ENCODE measurements at regions not wholly inside any gene's neighbourhood (a gene's known extent, or its start where the extent isn't known, plus 50 kb on each side); places are given as distances from the start of the nearest gene placed in this dataset.
"Not testable (repeated sequence)": the region's sequence is repeated elsewhere in the genome, so short reads cannot be mapped to it uniquely, and the experiment has no call there.

- TF ChIP-seq, protein P1, sequence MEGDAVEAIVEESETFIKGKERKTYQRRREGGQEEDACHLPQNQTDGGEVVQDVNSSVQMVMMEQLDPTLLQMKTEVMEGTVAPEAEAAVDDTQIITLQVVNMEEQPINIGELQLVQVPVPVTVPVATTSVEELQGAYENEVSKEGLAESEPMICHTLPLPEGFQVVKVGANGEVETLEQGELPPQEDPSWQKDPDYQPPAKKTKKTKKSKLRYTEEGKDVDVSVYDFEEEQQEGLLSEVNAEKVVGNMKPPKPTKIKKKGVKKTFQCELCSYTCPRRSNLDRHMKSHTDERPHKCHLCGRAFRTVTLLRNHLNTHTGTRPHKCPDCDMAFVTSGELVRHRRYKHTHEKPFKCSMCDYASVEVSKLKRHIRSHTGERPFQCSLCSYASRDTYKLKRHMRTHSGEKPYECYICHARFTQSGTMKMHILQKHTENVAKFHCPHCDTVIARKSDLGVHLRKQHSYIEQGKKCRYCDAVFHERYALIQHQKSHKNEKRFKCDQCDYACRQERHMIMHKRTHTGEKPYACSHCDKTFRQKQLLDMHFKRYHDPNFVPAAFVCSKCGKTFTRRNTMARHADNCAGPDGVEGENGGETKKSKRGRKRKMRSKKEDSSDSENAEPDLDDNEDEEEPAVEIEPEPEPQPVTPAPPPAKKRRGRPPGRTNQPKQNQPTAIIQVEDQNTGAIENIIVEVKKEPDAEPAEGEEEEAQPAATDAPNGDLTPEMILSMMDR (conservative IDR thresholded peaks at IDR 0.05) = not testable (repeated sequence)
- TF ChIP-seq ZFX (IDR thresholded peaks at IDR 0.05) = not testable (repeated sequence)
These were observed 310.5 kb upstream of the MON1B start for GRCh38 chr16:76880523-76880922.
